Uterus (tissue), 3 donors: ENCODE measurements at regions not wholly inside any gene's neighbourhood (a gene's known extent, or its start where the extent isn't known, plus 50 kb on each side); places are given as distances from the start of the nearest gene placed in this dataset.

Experiments used
- DNase-seq, 2 donors: peaks; one replicate each; pipeline ENCODE4 v3.0.0-alpha.2; 2019 to 2020
- H3K27ac ChIP-seq, 2 donors: fragments of 200-600 bp; sonication (generic); 1 replicate in 1 of 2; 2 replicates in 1 of 2; pipeline ENCODE4 v1.5.1; 2016 to 2018
- H3K27me3 ChIP-seq, 2 donors: fragments of 200-600 bp; sonication (generic); one replicate each; pipeline ENCODE4 v1.5.1; 2018 to 2019; ENCODE audit warnings: control low read depth in 1 of 2
- H3K36me3 ChIP-seq, 2 donors: fragments of 200-600 bp; sonication (generic); one replicate each; pipeline ENCODE4 v1.5.1; 2019; ENCODE audit warnings: control low read depth in 1 of 2
- H3K4me1 ChIP-seq, 2 donors: fragments of 200-600 bp; sonication (generic); one replicate each; pipeline ENCODE4 v1.5.1; 2018 to 2019; ENCODE audit warnings: control low read depth in 1 of 2
- H3K4me3 ChIP-seq, 2 donors: fragments of 200-600 bp; sonication (generic); 1 replicate in 1 of 2; 2 replicates in 1 of 2; pipeline ENCODE4 v1.5.1; 2018 to 2019; ENCODE audit warnings: mild to moderate bottlenecking in 1 of 2
- H3K9me3 ChIP-seq, 2 donors: fragments of 200-600 bp; sonication (generic); one replicate each; pipeline ENCODE4 v1.5.1; 2019; ENCODE audit warnings: control low read depth in 1 of 2
- CTCF ChIP-seq, 4 experiments: fragments of 200-600 bp in 2 of 4; fragments of 450-650 bp in 2 of 4; sonication (generic) in 2 of 4; IDR thresholded peaks; one replicate each; pipeline ENCODE4 v1.5.1; 2016 to 2019; ENCODE audit warnings: antibody characterized with exemption in 4 of 4, mild to moderate bottlenecking in 2 of 4, moderate library complexity in 1 of 4
- POLR2A ChIP-seq, 2 donors: fragments of 450-650 bp; IDR thresholded peaks; one replicate each; pipeline ENCODE4 v1.6.1; 2016; ENCODE audit warnings: antibody characterized with exemption in 2 of 2, mild to moderate bottlenecking in 1 of 2, moderate library complexity in 1 of 2
- intact Hi-C: fragments of 100-400 bp; cut with DNase I; formaldehyde crosslinking; loops from one replicate; pipeline ENCODE4 v1.15.1; 2023; ENCODE audit warnings: low total_unique reads
- donor health status: DM: yes; HTN: yes; CAD: no.

- H3K4me3 ChIP-seq = no peak overlapping the region
- no peaks in the 10 kb centered on the region for H3K36me3 ChIP-seq
- no peak overlapping the region for H3K27ac ChIP-seq
- intact Hi-C loops = no loop called here
- no peaks in the 10 kb centered on the region for H3K27me3 ChIP-seq
- no peaks in the 10 kb centered on the region for H3K9me3 ChIP-seq
- TF ChIP-seq POLR2A (IDR thresholded peaks at IDR 0.05) = no peak
- no peak for DNase-seq
- no peaks in the 10 kb centered on the region for H3K4me1 ChIP-seq
Observed at GRCh38 chr11:120056301-120057027, 81.4 kb downstream of the TRIM29 start.

DNA sequence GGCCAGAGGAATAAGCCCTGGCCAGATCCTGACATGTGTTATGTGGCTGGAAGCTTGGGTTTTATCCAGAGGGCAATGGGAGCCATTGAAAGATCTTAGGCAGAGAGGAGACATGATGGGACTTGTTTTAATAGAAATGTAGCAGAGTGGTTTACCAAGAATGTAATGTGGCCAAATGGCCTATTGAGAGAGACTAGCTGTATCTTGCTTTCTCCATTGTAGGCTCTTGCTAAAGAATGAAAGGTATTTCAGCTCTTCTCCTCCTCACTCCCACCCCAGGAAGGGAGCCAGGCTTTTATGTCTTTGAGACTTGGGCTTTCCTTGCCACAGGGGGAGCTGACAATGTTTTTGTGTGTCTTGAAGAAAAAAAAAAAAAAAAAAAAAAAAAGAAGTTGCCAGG lies 82.3 kb downstream of the TRIM29 start:
- Histone ChIP-seq H3K9me3 (no peaks in the 10 kb centered on the region), H3K27me3 (no peaks in the 10 kb centered on the region), H3K4me1 (no peaks in the 10 kb centered on the region), H3K4me3 (no peak overlapping the region), H3K27ac (no peak overlapping the region), H3K36me3 (no peaks in the 10 kb centered on the region)
- DNase-seq = no peak
- intact Hi-C loops = no loop called here
- no peak for TF ChIP-seq POLR2A (IDR thresholded peaks at IDR 0.05)
- TF ChIP-seq CTCF (IDR thresholded peaks at IDR 0.05) = no peak

GRCh38 chr11:120054753-120055045 lies 83.2 kb downstream of the TRIM29 start:
- Histone ChIP-seq H3K4me1 (no peaks in the 10 kb centered on the region), H3K27me3 (no peaks in the 10 kb centered on the region), H3K9me3 (no peaks in the 10 kb centered on the region), H3K27ac (no peak overlapping the region), H3K4me3 (no peak overlapping the region), H3K36me3 (no peaks in the 10 kb centered on the region)
- no peak for DNase-seq
- TF ChIP-seq CTCF (IDR thresholded peaks at IDR 0.05) (no peak), POLR2A (IDR thresholded peaks at IDR 0.05) (no peak)
- intact Hi-C loops = no loop called here

DNA sequence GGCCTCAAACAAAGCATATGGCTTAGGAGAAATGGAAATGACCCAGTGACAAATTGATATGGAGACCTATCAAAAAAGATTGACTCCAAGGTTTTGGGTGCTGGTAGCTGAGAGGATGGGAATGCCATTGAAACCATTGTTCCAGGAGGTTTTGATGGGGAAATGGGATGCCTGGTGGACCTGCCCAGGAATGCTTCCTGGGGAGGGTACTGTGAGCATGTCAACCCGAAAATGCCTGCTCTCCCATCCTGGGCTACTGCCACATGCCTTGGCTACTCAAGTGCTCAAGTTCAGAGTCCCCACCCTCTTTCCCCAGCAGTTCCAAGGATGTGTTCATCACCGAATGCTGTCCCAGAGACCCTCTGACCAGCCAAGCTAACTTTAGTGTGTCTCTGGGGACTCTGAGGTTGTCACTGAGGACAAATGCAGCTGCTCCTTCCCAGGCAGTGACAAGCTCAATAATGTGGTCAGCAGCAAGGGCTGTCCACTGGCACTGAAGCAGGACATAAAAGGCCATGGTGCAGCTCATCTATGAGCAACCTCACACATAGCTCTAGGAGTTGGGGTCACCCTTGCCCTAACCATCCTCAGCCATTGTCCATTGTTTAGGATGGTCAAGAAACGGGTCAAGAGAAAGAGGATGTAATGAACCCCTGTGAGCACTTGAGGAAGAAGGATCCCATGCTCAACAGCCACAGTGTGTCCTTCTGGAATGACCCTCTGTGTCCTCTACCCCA lies 83.7 kb downstream of the TRIM29 start:
- intact Hi-C loops = no loop called here
- H3K27me3 ChIP-seq = no peaks in the 10 kb centered on the region
- H3K27ac ChIP-seq = no peak overlapping the region
- no peak for DNase-seq
- no peak for TF ChIP-seq CTCF (IDR thresholded peaks at IDR 0.05)
- TF ChIP-seq POLR2A (IDR thresholded peaks at IDR 0.05) = no peak
- H3K4me1 ChIP-seq = no peaks in the 10 kb centered on the region
- no peaks in the 10 kb centered on the region for H3K9me3 ChIP-seq
- no peaks in the 10 kb centered on the region for H3K36me3 ChIP-seq
- H3K4me3 ChIP-seq = no peak overlapping the region

- Histone ChIP-seq H3K9me3 (no peaks in the 10 kb centered on the region), H3K36me3 (no peaks in the 10 kb centered on the region), H3K4me3 (no peak overlapping the region), H3K27ac (no peak overlapping the region), H3K27me3 (no peaks in the 10 kb centered on the region), H3K4me1 (no peaks in the 10 kb centered on the region)
- DNase-seq = no peak
- TF ChIP-seq POLR2A (IDR thresholded peaks at IDR 0.05) = no peak
- TF ChIP-seq CTCF (IDR thresholded peaks at IDR 0.05) = no peak
- intact Hi-C loops = no loop called here
Observed at GRCh38 chr11:120052196-120052775, 85.6 kb downstream of the TRIM29 start.
